HG02840 (cell line): ENCODE measurements at regions not wholly inside any gene's neighbourhood (a gene's known extent, or its start where the extent isn't known, plus 50 kb on each side); places are given as distances from the start of the nearest gene placed in this dataset.

Experiments used
- ATAC-seq: cut with Tn5 transposase; IDR thresholded peaks from one replicate; pipeline ENCODE4 v1.9.1; 2021; ENCODE audit warnings: mild to moderate bottlenecking, moderate library complexity, moderate number of reproducible peaks; ENCODE audit not compliant: unreplicated experiment, low FRiP score

GRCh38 chr3:152184971-152185686 lies 83.6 kb upstream of the MBNL1 start:
- no peak for ATAC-seq

- ATAC-seq, result no peak
Measured at GRCh38 chr3:152185891-152186630, 82.7 kb upstream of the MBNL1 start.

GRCh38 chr3:152190636-152191183 lies 78.0 kb upstream of the MBNL1 start:
- ATAC-seq, result no peak

- ATAC-seq, result no peak
Measured at GRCh38 chr3:152192050-152192449, 76.7 kb upstream of the MBNL1 start.

GRCh38 chr3:152192936-152193672 lies 75.6 kb upstream of the MBNL1 start:
- ATAC-seq, result peak; percentile 16

GRCh38 chr3:152193673-152194267 lies 75.0 kb upstream of the MBNL1 start:
- ATAC-seq, result peak; percentile 52

GRCh38 chr3:152195206-152195605 lies 73.5 kb upstream of the MBNL1 start:
- ATAC-seq, result no peak

GRCh38 chr3:152196782-152197181 lies 71.9 kb upstream of the MBNL1 start:
- peak; percentile 43 for ATAC-seq

- no peak for ATAC-seq
Measured at GRCh38 chr3:152197451-152197850, 71.3 kb upstream of the MBNL1 start.

- no peak for ATAC-seq
Measured at GRCh38 chr3:152197937-152198336, 70.8 kb upstream of the MBNL1 start.

- no peak for ATAC-seq
Measured at GRCh38 chr3:152198665-152199064, 70.1 kb upstream of the MBNL1 start.

- ATAC-seq, result no peak
Measured at GRCh38 chr3:152199102-152199840, 69.5 kb upstream of the MBNL1 start.

- ATAC-seq, result no peak
Measured at GRCh38 chr3:152200476-152201420, 68.0 kb upstream of the MBNL1 start.

- ATAC-seq, result no peak
Measured at GRCh38 chr3:152202976-152203626, 65.6 kb upstream of the MBNL1 start.

GRCh38 chr3:152203652-152204051 lies 65.1 kb upstream of the MBNL1 start:
- no peak for ATAC-seq

- ATAC-seq, result no peak
Measured at GRCh38 chr3:152204218-152204617, 64.5 kb upstream of the MBNL1 start.

GRCh38 chr3:152205097-152205593 lies 63.6 kb upstream of the MBNL1 start:
- ATAC-seq, result no peak

GRCh38 chr3:152206243-152206760 lies 62.4 kb upstream of the MBNL1 start:
- no peak for ATAC-seq
